Thymus (tissue), 11 donors: ENCODE measurements at regions not wholly inside any gene's neighbourhood (a gene's known extent, or its start where the extent isn't known, plus 50 kb on each side); places are given as distances from the start of the nearest gene placed in this dataset.

Source experiments
- DNase-seq, 9 donors: peaks; one replicate each; pipeline ENCODE4 v3.0.0-alpha.2; 2013; ENCODE audit warnings: low spot score in 9 of 9, low read depth in 6 of 9, missing footprints in 1 of 9
- H3K27ac ChIP-seq, 2 donors: one replicate each; pipeline ENCODE4 v1.5.1; 2013; ENCODE audit warnings: control low read depth in 1 of 2, low read depth in 1 of 2, low read length in 1 of 2, mild to moderate bottlenecking in 1 of 2, moderate library complexity in 1 of 2
- H3K27me3 ChIP-seq, 2 donors: one replicate each; pipeline ENCODE4 v1.5.1; 2013; ENCODE audit warnings: low read length in 1 of 2; ENCODE audit not compliant: control insufficient read depth in 2 of 2, insufficient read depth in 1 of 2
- H3K36me3 ChIP-seq, 2 donors: one replicate each; pipeline ENCODE4 v1.5.1; 2013; ENCODE audit warnings: low read length in 1 of 2, mild to moderate bottlenecking in 1 of 2, moderate library complexity in 1 of 2; ENCODE audit not compliant: control insufficient read depth in 2 of 2, insufficient read depth in 2 of 2
- H3K4me1 ChIP-seq, 2 donors: one replicate each; pipeline ENCODE4 v1.5.1; 2013; ENCODE audit warnings: low read length in 2 of 2; ENCODE audit not compliant: control insufficient read depth in 2 of 2, insufficient read depth in 2 of 2
- H3K4me3 ChIP-seq, 2 donors: one replicate each; pipeline ENCODE4 v1.5.1; 2013; ENCODE audit warnings: low read length in 2 of 2, control low read depth in 1 of 2, mild to moderate bottlenecking in 1 of 2
- H3K9me3 ChIP-seq, 2 donors: one replicate each; pipeline ENCODE4 v1.5.1; 2013; ENCODE audit warnings: low read length in 1 of 2, mild to moderate bottlenecking in 1 of 2; ENCODE audit not compliant: control insufficient read depth in 2 of 2, insufficient read depth in 1 of 2
- WGBS: extraction: QIAGEN DNeasy Blood & Tissue Kit; methylation state at CpG from one replicate; pipeline ENCODE4 v1.1.7; 2013; 5-methylcytosine and 5-hydroxymethylcytosine counted together
- donor health status: healthy.

DNA sequence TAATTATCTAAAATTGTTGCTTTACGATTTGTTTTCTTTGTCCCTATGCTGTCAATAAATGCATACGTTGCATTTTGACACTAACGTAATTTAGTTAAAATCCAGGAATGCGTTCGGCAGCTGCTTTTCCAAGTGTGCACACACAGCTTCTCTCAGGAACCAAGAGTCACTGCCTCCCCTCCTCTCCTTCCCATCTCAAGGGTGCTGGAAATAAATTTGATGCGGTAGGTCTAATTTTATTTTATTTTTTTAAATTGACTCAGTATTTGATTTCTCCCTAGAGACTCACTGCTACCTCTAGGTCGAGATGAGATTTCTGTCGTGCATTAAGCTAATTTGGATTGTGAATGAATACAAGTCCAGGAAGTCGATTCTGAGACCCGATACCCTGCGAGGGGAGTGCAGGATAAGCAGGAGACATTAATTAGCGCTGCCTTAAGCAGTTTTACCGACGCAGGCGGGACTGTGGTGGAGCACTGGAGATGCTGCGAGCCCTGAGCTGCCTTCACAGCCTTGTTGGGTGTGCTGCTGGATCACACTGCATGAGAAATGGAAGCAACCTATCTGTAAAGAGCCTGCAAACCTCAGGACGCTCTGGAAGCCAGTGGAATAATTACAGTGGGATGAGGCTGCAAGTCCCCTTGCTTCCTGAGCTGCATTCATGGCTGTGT lies 381.2 kb downstream of the C6orf118 start:
- Histone ChIP-seq H3K4me3 (no peak overlapping the region), H3K36me3 (no peaks in the 10 kb centered on the region), H3K9me3 (no peaks in the 10 kb centered on the region), H3K27ac (no peak overlapping the region), H3K4me1 (no peaks in the 10 kb centered on the region), H3K27me3 (no peaks in the 10 kb centered on the region)
- 88% methylated on average over 17 of the region's 17 CpGs for WGBS
- DNase-seq: no peak

DNA sequence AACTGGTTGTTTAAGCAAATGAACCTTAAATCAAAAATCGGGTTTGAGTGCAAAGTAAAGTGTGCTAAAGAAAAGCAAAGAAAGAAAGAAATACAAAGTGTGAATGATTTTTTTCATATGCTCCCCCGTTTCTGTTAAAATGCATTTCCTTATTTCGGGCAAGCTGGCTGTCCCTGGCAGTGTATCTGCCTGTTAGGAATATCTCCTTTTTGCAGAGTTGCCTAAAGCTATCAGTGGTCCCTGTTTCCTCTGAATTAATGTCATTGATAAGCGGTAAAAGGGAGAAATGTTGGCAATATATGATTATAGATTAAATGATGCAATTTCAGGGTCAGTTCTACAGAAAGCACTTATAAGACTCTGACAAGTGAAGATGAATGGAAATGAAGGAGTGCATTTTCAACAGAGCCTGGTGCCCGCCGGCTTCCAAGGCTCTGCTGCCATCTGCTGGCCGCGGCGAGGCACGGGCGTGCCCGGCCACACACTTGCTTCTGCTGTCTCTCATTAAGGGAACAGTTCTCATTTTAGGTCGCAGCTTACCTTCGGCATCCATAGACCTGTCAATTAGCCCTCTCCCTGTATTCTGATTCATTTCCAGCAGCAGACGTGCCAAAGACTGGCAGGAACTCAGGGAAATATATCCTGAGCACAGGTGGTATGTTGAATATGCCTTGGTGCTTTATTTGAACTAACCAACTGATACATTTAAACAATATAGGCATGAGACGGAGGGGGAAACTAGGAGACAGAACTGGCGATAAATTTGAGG lies 381.9 kb downstream of the C6orf118 start:
- no peaks in the 10 kb centered on the region for H3K27me3 ChIP-seq
- no peak overlapping the region for H3K4me3 ChIP-seq
- no peaks in the 10 kb centered on the region for H3K36me3 ChIP-seq
- no peak overlapping the region for H3K27ac ChIP-seq
- DNase-seq: peak in 6 of 9 donors; percentile 3 to 35 (median 10)
- no peaks in the 10 kb centered on the region for H3K4me1 ChIP-seq
- no peaks in the 10 kb centered on the region for H3K9me3 ChIP-seq
- 23% methylated on average over 17 of the region's 17 CpGs for WGBS

DNA sequence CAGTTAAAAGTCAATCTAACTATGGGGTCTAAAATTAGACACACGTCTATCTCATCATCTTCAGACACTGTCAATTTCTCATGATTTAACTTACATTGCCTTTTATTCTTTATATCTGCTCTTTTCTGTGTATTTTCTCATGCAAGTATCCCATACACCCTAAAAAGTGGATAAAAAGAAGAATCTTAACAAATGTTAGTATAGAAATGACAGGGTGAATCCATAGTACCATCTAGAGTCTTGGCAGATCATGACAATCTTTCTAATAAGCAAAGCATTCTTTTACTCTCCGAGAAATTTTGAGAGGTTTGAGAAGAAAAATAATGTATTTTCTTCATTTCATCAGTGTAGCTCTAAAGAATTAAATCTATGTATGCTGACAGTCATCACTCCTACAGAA lies 382.7 kb downstream of the C6orf118 start:
- no peaks in the 10 kb centered on the region for H3K4me1 ChIP-seq
- no peak overlapping the region for H3K27ac ChIP-seq
- H3K9me3 ChIP-seq: no peaks in the 10 kb centered on the region
- no peak overlapping the region for H3K4me3 ChIP-seq
- no peaks in the 10 kb centered on the region for H3K27me3 ChIP-seq
- DNase-seq: no peak
- no peaks in the 10 kb centered on the region for H3K36me3 ChIP-seq
- WGBS: 84% methylated on average over 2 of the region's 2 CpGs

DNA sequence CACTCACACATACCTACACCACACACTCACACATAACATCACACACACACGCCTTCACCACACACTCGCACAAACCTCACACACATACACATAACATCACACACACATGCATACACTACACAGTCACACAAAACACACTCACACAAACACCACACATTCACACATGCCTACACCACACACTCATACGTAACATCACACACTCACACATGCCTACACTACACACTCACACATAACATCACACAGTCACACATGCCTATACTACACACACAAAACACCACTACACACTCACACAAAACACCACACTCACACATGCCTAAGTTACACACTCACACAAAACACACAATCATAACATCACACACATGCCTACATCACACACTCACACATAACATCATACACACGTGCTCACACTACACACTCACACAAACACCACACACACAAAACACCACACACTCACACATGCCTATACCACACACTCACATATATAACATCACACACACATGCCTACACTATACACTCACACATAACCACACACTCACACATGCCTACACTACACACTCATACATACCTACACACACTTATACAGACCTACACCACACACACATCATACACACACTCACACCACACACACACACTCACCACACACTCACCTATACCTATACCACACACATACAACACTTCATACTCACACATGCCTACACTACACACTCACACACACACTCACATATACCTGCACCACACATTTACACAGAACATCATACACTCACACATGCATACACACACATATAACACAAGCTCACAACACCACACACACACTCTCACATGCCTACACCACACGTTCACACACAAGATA lies 383.5 kb downstream of the C6orf118 start:
- Histone ChIP-seq H3K27me3 (no peaks in the 10 kb centered on the region), H3K4me1 (no peaks in the 10 kb centered on the region), H3K36me3 (no peaks in the 10 kb centered on the region), H3K9me3 (no peaks in the 10 kb centered on the region), H3K27ac (no peak overlapping the region), H3K4me3 (no peak overlapping the region)
- 93% methylated on average over 5 of the region's 5 CpGs for WGBS
- no peak for DNase-seq

DNA sequence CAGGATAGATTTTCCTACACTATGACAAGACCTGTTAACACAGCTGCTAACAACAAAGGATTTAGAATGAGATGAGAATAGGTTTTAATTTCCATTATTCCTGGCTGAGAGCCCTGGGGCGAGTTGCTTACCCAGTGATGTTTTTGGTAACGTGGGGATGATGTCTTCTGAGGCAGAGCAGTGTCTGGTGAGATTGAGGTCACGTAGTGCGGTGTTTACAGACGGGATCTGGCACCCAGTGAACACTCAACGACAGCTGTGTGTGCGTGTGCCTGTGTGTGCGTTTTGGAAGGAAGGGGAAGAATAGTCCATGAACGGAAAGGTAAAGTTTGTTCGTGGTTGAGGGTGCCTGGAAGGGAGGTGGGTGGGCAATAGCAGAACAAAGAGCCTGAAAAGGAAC lies 384.7 kb downstream of the C6orf118 start:
- no peaks in the 10 kb centered on the region for H3K4me1 ChIP-seq
- H3K4me3 ChIP-seq: no peak overlapping the region
- no peaks in the 10 kb centered on the region for H3K27me3 ChIP-seq
- H3K27ac ChIP-seq: no peak overlapping the region
- H3K36me3 ChIP-seq: no peaks in the 10 kb centered on the region
- 49% methylated on average over 10 of the region's 10 CpGs for WGBS
- H3K9me3 ChIP-seq: no peaks in the 10 kb centered on the region
- DNase-seq: no peak

DNA sequence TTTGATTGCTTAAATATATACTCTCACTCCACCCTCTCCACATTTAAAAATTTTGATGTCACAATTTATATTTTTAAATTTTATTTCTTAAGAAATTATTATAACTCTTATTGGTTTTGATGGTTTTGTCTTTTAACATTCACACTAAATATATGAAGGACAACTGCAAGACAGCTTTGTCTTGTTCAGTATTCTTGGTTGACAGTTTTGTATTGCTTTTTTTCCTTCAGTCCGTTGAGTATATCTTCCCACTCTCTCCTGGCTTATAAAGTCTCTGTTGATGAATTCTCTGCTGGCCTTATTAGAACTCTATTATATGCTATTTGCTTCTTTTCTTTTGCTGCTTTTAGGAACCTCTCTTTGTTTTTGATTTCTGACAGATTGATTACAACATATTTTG lies 392.2 kb downstream of the C6orf118 start:
- Histone ChIP-seq H3K4me3 (no peak overlapping the region), H3K4me1 (no peaks in the 10 kb centered on the region), H3K27me3 (no peaks in the 10 kb centered on the region), H3K9me3 (peaks cover 1 to 15% of the 10 kb centered on the region in 2 donors), H3K27ac (no peak overlapping the region), H3K36me3 (no peaks in the 10 kb centered on the region)
- WGBS: 82% methylated on average over 1 of the region's 1 CpG
- no peak for DNase-seq

DNA sequence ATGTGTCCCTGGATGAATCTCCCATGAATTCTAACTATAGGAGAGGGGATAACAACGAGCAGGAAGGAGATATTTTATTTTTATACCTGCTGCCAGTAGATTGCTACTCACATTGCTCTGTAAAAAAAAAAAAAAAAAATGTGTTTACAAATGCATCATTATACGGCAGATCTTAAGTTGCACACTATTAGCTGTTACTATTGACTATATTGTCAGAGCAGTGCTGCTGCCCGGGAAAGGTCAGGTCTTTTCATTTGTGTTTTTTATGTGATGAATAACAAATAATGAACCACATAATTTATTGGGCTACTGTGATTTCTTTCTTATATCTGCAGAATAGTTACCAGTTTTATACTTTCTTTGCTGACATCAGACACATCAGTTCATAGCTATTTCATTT lies 393.3 kb downstream of the C6orf118 start:
- Histone ChIP-seq H3K4me3 (no peak overlapping the region), H3K9me3 (peaks cover 1 to 15% of the 10 kb centered on the region in 2 donors), H3K27me3 (no peaks in the 10 kb centered on the region), H3K4me1 (no peaks in the 10 kb centered on the region), H3K27ac (no peak overlapping the region), H3K36me3 (no peaks in the 10 kb centered on the region)
- 81% methylated on average over 3 of the region's 3 CpGs for WGBS
- no peak for DNase-seq

DNA sequence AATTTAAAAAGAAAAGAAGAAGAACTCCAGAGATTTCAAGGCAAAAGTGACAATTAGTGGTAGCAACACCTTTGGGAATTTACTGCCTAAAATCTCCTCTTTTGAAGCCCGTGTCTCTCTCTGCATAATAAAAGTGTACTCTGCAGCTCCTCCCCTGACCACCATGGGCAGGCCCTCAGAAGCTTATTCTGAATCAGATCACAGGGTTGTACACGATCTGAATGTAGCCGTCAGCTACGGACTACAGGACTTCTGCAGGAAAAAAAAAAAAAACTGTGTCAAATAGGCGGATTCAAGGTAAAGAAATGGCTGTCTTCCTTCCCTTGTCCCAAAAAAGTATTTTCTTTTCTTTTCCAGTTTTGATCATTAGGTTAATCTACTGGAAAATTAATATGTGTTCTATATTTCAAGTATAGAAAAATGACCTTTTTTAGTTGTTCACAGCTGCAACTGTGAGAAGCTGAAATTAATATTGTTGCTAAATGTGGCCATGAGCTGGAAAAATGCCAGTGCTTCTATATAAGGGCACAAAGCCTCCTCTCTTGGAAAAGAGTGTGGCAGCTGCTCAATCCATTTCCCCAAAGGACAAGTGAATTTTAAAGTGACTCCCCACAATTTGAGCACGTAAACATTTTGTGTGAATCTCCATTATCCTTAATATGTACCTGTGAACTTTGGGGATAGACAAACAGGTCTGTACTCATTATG lies 397.4 kb downstream of the C6orf118 start:
- no peaks in the 10 kb centered on the region for H3K27me3 ChIP-seq
- DNase-seq: no peak
- no peaks in the 10 kb centered on the region for H3K4me1 ChIP-seq
- WGBS: 53% methylated on average over 6 of the region's 6 CpGs
- no peak overlapping the region for H3K27ac ChIP-seq
- no peak overlapping the region for H3K4me3 ChIP-seq
- H3K36me3 ChIP-seq: no peaks in the 10 kb centered on the region
- no peaks in the 10 kb centered on the region for H3K9me3 ChIP-seq
